Ramos (cell line): ENCODE measurements at regions not wholly inside any gene's neighbourhood (a gene's known extent, or its start where the extent isn't known, plus 50 kb on each side); places are given as distances from the start of the nearest gene placed in this dataset.
"Not testable (repeated sequence)": the region's sequence is repeated elsewhere in the genome, so short reads cannot be mapped to it uniquely, and the experiment has no call there.

Experiments
- in situ Hi-C: fragments of 300-500 bp; cut with MboI; formaldehyde crosslinking; loops from one replicate; pipeline ENCODE4 v1.14.3; 2022; ENCODE audit warnings: low sequenced_read_pairs; ENCODE audit not compliant: unreplicated experiment

DNA sequence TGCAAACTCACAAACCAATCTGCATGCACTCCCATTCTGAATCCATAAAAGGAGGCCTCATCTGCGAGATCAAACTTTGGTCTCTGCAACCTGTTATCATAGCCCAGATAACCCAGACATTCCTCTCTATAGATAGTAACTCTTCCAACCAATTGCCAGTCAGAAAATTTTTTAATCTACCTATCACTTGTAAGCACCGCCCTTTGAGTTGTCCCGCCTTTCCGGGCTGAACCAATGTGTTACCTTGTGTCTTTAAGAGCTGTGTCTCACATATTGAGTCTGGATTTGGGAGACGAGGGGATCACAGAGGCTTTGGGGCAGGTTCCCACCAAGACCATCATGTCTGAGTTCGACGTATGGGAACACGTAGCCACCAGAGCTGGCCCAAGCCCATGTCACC lies 91.1 kb upstream of the PPP1R26 start:
- in situ Hi-C loops = no loop called here

DNA sequence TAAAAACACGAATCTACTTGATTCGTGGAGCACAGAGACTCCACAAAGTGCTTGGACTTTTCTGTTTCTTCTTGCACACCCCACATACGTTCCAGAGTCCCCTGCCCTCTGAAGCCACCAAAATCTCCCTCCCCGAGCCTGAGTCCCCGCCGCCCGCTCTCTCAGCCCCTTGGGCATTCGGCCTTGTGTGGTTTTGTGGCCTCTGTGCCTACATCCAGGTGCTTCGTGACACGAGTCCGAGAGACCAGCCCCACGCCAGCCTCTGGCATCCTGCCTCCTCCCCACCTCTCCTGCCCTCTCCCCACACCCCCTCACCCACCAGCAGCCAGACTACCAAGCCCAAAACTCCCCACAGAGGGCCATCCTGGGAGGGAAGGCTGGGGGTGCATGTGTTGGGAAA lies 87.8 kb upstream of the PPP1R26 start:
- in situ Hi-C loops = no loop called here

- in situ Hi-C loops = no loop called here
Measured at GRCh38 chr9:135392511-135392910, 87.1 kb upstream of the PPP1R26 start.

DNA sequence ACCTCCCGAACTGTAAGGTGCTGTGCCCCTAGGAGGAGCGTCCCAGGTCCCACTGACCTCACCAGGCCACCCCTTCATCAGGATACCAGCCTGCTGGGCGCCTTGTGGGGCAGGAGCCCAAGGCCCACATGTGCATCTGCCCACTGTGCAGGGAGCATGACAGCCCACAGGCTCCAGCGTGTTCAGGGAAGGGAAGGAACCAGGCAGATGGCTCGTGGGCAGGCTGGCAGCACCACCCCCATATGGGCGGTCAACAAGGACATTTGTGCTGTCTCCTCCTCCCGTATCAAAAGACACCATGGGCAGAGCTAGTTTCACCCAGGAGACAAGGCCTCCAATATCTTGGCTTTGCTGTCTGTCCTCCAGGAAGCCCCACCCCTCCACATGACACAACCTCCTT lies 85.5 kb upstream of the PPP1R26 start:
- in situ Hi-C loops = no loop called here

- in situ Hi-C loops = no loop called here
Measured at GRCh38 chr9:135394699-135395645, 84.6 kb upstream of the PPP1R26 start.

- in situ Hi-C loops = no loop called here
Measured at GRCh38 chr9:135397142-135397541, 82.4 kb upstream of the PPP1R26 start.

GRCh38 chr9:135399000-135399649 lies 80.5 kb upstream of the PPP1R26 start:
- in situ Hi-C loops = no loop called here

DNA sequence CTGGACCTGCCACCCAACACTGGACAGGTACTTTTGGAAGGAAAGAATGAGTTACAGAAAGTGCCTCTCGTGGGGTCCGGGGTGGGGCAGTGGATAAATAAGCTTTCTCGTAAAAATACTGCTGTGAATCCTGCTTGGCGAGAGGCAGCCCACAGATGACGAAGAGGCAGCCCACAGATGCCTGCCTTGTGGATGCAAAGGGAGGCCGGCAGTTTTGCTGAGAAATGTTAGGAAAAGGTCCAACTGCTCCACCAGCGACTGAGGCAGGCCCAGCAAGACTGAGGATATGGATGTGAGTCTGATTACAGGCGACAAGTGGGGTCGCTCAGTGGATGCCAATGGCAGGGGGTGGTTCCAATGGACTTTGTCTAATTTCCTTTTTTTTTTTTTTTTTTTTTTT lies 79.1 kb upstream of the PPP1R26 start:
- in situ Hi-C loops = no loop called here

GRCh38 chr9:135401218-135401617 lies 78.4 kb upstream of the PPP1R26 start:
- in situ Hi-C loops = no loop called here

- in situ Hi-C loops = no loop called here
Measured at GRCh38 chr9:135402048-135402738, 77.4 kb upstream of the PPP1R26 start.

GRCh38 chr9:135402739-135403695 lies 76.6 kb upstream of the PPP1R26 start:
- in situ Hi-C loops = no loop called here

DNA sequence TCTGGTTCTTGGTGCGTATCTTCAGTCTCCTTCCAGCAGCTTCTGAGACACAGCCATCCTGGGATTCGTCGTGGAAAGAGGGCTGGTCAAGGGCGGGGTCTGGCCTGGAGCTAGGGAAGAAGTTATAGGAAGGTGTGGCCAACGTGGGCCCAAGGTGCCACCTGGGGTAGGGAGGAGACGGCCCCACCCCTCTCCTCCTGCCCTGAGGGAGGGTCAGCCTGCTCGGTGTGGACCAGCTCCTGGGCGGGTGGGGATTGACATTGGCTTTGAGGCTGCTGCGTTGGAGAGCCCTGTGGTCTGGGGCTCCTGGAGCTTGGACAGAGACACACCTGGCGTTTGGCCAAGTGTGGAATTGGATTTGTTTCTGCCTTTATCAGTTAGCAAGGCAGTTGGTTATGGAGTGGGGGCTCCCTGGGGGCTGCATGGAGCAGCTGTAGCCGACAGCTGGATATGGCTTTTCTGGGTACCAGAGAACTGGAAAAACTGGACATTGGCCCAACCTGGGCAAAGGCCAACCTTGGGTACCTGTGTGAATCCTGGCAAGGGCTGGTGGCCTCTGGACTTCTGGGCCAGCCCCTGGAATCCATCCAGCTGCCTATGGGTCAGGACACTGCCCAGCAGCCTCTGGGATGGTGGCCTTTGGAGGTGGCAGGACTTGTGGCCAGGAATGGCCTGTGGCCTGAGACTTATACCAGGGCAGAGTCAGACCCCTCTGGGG lies 75.7 kb upstream of the PPP1R26 start:
- in situ Hi-C loops = no loop called here

GRCh38 chr9:135404451-135405144 lies 75.0 kb upstream of the PPP1R26 start:
- in situ Hi-C loops = no loop called here

DNA sequence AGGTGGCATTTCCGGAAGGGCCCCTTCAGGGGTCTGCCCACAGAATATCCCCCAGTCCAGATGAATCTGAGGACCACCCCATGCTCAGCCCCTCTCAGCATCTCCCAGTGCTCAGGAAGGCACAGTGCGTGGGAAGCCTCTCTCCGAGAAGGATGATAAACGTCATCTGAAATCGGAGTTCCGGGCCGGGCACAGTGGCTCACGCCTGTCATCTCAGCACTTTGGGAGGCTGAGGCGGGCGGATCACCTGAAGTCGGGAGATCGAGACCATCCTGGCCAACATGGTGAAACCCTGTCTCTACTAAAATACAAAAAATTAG lies 74.5 kb upstream of the PPP1R26 start:
- in situ Hi-C loops = not testable (repeated sequence)

GRCh38 chr9:135408476-135409254 lies 70.9 kb upstream of the PPP1R26 start:
- in situ Hi-C loops = no loop called here

- in situ Hi-C loops = no loop called here
Measured at GRCh38 chr9:135409286-135410200, 70.0 kb upstream of the PPP1R26 start.

DNA sequence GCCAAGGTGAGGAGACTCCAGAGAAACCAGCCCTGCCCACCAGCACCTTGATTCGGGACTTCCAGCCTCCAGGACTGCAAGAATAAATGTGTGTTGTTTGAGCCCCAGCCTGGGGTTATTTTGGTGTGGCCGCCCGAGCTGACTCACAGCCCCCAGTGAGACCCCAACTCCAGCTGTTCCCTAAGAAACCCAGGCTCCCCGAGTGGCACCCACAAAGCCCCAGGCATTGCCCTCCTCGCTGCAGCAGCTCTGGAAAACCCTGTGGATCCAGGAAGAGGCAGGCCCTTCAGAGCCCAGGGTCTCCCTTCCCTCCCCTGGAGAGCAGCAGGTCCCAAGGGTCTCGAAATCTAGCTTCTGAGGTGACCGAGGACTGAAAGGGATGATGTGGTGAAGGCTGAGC lies 69.2 kb upstream of the PPP1R26 start:
- in situ Hi-C loops = no loop called here
